K562 (cell line): ENCODE measurements at regions not wholly inside any gene's neighbourhood (a gene's known extent, or its start where the extent isn't known, plus 50 kb on each side); places are given as distances from the start of the nearest gene placed in this dataset.

ENCODE experiments used
- ATAC-seq: fragments of 200-7000 bp; cut with Tn5 transposase; 3 replicates; pipeline ENCODE4 v1.9.1; 2020; ENCODE audit warnings: moderate library complexity
- BruUV-seq: library from RNA; stranded (reverse); fragments of 400-500 nt; replicated peaks from 2 replicates; lab custom pipeline; 2021; lab: Mats Ljungman, UMichigan
- CTCF ChIA-PET: fragments of 300-600 bp; formaldehyde crosslinking; extraction: SDS; loops from one replicate; lab custom pipeline; 2021; ENCODE audit warnings: low intra/inter-chr PET ratio; lab: Yijun Ruan, JAX
- POLR2A ChIA-PET: fragments of 300-600, 350-650 bp; sonication (Branson Sonifier 250); formaldehyde crosslinking; extraction: SDS; loops from one replicate; lab custom pipeline; 2021; ENCODE audit warnings: antibody characterized with exemption, inconsistent platforms; lab: Yijun Ruan, JAX
- DNase-seq, 4 experiments: peaks; one replicate each; pipeline versions ENCODE4 v3.0.0 to v3.0.0-alpha.2; 2011 to 2018; ENCODE audit warnings: low spot score in 3 of 4, mixed read lengths in 3 of 4; ENCODE audit errors: extremely low read depth in 1 of 4
- FAIRE-seq: peaks from 2 replicates; lab custom pipeline; 2011; peaks lifted over from hg19 to GRCh38; lab: Jason Lieb, UNC
- H2AFZ ChIP-seq: 2 replicates; pipeline ENCODE4 v1.6.0; 2011; ENCODE audit warnings: low read depth, low read length, control low read depth, inconsistent platforms
- H3K27ac ChIP-seq: fragments of 200-600 bp; 3 replicates; pipeline ENCODE4 v1.8.0; 2011; ENCODE audit warnings: low read depth, mild to moderate bottlenecking, control low read depth, inconsistent platforms, low read length, moderate library complexity, mixed read lengths; ENCODE audit errors: extremely low read depth
- H3K27me3 ChIP-seq, 2 experiments: fragments of 300-600 bp in 1 of 2; 2 replicates in 1 of 2; 3 replicates in 1 of 2; pipeline versions ENCODE4 v1.6.0 to v1.8.0; 2011; ENCODE audit warnings: inconsistent platforms in 2 of 2, low read length in 2 of 2, mild to moderate bottlenecking in 1 of 2, mixed read lengths in 1 of 2, moderate library complexity in 1 of 2; ENCODE audit not compliant: control insufficient read depth in 2 of 2, insufficient read depth in 2 of 2
- H3K36me3 ChIP-seq: fragments of 300-600 bp; 3 replicates; pipeline ENCODE4 v1.8.0; 2011; ENCODE audit warnings: mild to moderate bottlenecking, low read length, inconsistent platforms; ENCODE audit not compliant: control insufficient read depth, insufficient read depth
- H3K4me1 ChIP-seq, 2 experiments: fragments of 200-600 bp in 1 of 2; replicated peaks in 1 of 2; 2 replicates in 1 of 2; 3 replicates in 1 of 2; pipeline versions ENCODE4 v1.5.1 to v1.8.0; 2011; ENCODE audit warnings: inconsistent platforms in 2 of 2, low read length in 2 of 2, mild to moderate bottlenecking in 1 of 2, mixed read lengths in 1 of 2, moderate library complexity in 1 of 2; ENCODE audit not compliant: control insufficient read depth in 2 of 2, insufficient read depth in 2 of 2
- H3K4me2 ChIP-seq: 2 replicates; pipeline ENCODE4 v1.6.1; 2011; ENCODE audit warnings: low read length, control low read depth, inconsistent platforms, mixed read lengths; ENCODE audit not compliant: insufficient read depth
- H3K4me3 ChIP-seq: fragments of 200-600 bp; sonication (generic), shearing (Covaris generic); 2 replicates; pipeline ENCODE4 v1.5.1; 2016; ENCODE audit warnings: control low read depth, inconsistent platforms
- H3K79me2 ChIP-seq: fragments of 200-600 bp; 3 replicates; pipeline ENCODE4 v1.8.0; 2011; ENCODE audit warnings: low read length, inconsistent platforms; ENCODE audit not compliant: control insufficient read depth, insufficient read depth
- H3K9ac ChIP-seq, 2 experiments: 2 replicates each; pipeline versions ENCODE4 v1.6.0 to v1.6.1; 2011; ENCODE audit warnings: low read depth in 2 of 2, low read length in 2 of 2, control low read depth in 1 of 2, inconsistent platforms in 1 of 2, mild to moderate bottlenecking in 1 of 2, mixed read lengths in 1 of 2; ENCODE audit not compliant: insufficient read depth in 1 of 2
- H3K9me1 ChIP-seq: one replicate; pipeline ENCODE4 v1.6.0; 2011; ENCODE audit warnings: inconsistent platforms, mild to moderate bottlenecking, low read length, moderate library complexity; ENCODE audit not compliant: control insufficient read depth, insufficient read depth
- H3K9me3 ChIP-seq: replicated peaks from 2 replicates; pipeline ENCODE4 v1.5.1; 2011; ENCODE audit warnings: low read depth, low read length, inconsistent platforms; ENCODE audit not compliant: control insufficient read depth, insufficient read depth
- H4K20me1 ChIP-seq: replicated peaks from 2 replicates; pipeline ENCODE4 v1.6.1; 2011; ENCODE audit warnings: low read length, inconsistent platforms, mixed read lengths; ENCODE audit not compliant: control insufficient read depth, insufficient read depth
- FOSL1 ChIP-seq: fragments of 200-800 bp; sonication (Bioruptor generic); conservative IDR thresholded peaks from 2 replicates; pipeline ENCODE4 v1.6.1; 2016; ENCODE audit warnings: missing genetic modification characterization, missing compliant biosample characterization
- FOXM1 ChIP-seq, 2 experiments: fragments of 450-650 bp in 1 of 2; sonication (generic) in 1 of 2; formaldehyde crosslinking in 1 of 2; IDR thresholded peaks; 2 replicates each; pipeline versions ENCODE4 v1.6.1 to v1.9.0; 2017 to 2022; ENCODE audit warnings: low read depth in 2 of 2, mild to moderate bottlenecking in 2 of 2, missing genetic modification reagents in 1 of 2, moderate library complexity in 1 of 2
- KDM5B ChIP-seq: fragments of 200-600 bp; sonication (generic); IDR thresholded peaks from 2 replicates; pipeline ENCODE4 v1.6.1; 2012; ENCODE audit warnings: low read depth, mild to moderate bottlenecking, moderate library complexity, low read length, control low read depth, inconsistent platforms; ENCODE audit not compliant: insufficient replicate concordance
- MYBL2 ChIP-seq, 2 experiments: fragments of 450-650 bp in 1 of 2; sonication (generic) in 1 of 2; formaldehyde crosslinking in 1 of 2; IDR thresholded peaks; 2 replicates each; pipeline versions ENCODE4 v1.6.1 to v1.8.1; 2017 to 2022; ENCODE audit warnings: borderline replicate concordance in 1 of 2, inconsistent platforms in 1 of 2, low read depth in 1 of 2, mild to moderate bottlenecking in 1 of 2, missing genetic modification reagents in 1 of 2, moderate library complexity in 1 of 2
- POLR3A ChIP-seq: IDR thresholded peaks from 2 replicates; pipeline ENCODE4 v1.6.1; 2011; ENCODE audit warnings: borderline replicate concordance, mild to moderate bottlenecking, moderate library complexity; ENCODE audit not compliant: insufficient read length, insufficient read depth; ENCODE audit errors: extremely low read depth
- RFX1 ChIP-seq: fragments of 450-650 bp; IDR thresholded peaks from 2 replicates; pipeline ENCODE4 v1.6.1; 2016; ENCODE audit warnings: mild to moderate bottlenecking, moderate library complexity
- YY1 ChIP-seq, 3 experiments: IDR thresholded peaks; 2 replicates each; pipeline ENCODE4 v1.6.1; 2011; ENCODE audit warnings: low read length in 2 of 3, mild to moderate bottlenecking in 2 of 3, moderate library complexity in 2 of 3, borderline replicate concordance in 1 of 3, control low read depth in 1 of 3, low read depth in 1 of 3; ENCODE audit not compliant: insufficient read depth in 3 of 3, insufficient replicate concordance in 2 of 3, control insufficient read depth in 1 of 3, insufficient read length in 1 of 3; ENCODE audit errors: extremely low read depth in 1 of 3
- ZFP1 ChIP-seq: fragments of 450-650 bp; formaldehyde crosslinking; IDR thresholded peaks from 2 replicates; pipeline ENCODE4 v1.4.0; 2020; ENCODE audit warnings: mild to moderate bottlenecking, mixed read lengths
- ZNF668 ChIP-seq: fragments of 250-450 bp; sonication (Bioruptor Pico); IDR thresholded peaks from 2 replicates; pipeline ENCODE4 v1.8.0; 2022; ENCODE audit warnings: mild to moderate bottlenecking, inconsistent platforms
- WGBS: fragments of 100-300 bp; shearing (Covaris generic); methylation state at CpG from one replicate; pipeline ENCODE4 v1.1.6; 2016; ENCODE audit warnings: low coverage, mixed read lengths; ENCODE audit not compliant: insufficient coverage; ENCODE audit errors: missing lambda C conversion rate; 5-methylcytosine and 5-hydroxymethylcytosine counted together
- in situ Hi-C: fragments of 300-500 bp; cut with MboI; formaldehyde crosslinking; loops from 4 replicates; pipeline ENCODE4 v1.15.0; 2018; ENCODE audit warnings: inconsistent platforms, mixed read lengths
- intact Hi-C: fragments of 100-400 bp; cut with micrococcal nuclease; formaldehyde crosslinking; loops from 2 replicates; pipeline ENCODE4 v1.14.2; 2022
- TF ChIP-seq, protein P1 (sequence below), 2 experiments: IDR thresholded peaks in 1 of 2; conservative IDR thresholded peaks in 1 of 2; 2 replicates each; pipeline ENCODE4 v1.6.1; 2016; ENCODE audit warnings: low read depth in 2 of 2, mild to moderate bottlenecking in 1 of 2, missing compliant biosample characterization in 1 of 2, missing genetic modification characterization in 1 of 2, moderate library complexity in 1 of 2
- TF ChIP-seq, protein P2 (sequence below): fragments of 250-450 bp; sonication (Bioruptor Pico); IDR thresholded peaks from 2 replicates; pipeline ENCODE4 v1.8.0; 2022; ENCODE audit warnings: inconsistent platforms, mild to moderate bottlenecking, moderate library complexity, borderline replicate concordance

DNA sequence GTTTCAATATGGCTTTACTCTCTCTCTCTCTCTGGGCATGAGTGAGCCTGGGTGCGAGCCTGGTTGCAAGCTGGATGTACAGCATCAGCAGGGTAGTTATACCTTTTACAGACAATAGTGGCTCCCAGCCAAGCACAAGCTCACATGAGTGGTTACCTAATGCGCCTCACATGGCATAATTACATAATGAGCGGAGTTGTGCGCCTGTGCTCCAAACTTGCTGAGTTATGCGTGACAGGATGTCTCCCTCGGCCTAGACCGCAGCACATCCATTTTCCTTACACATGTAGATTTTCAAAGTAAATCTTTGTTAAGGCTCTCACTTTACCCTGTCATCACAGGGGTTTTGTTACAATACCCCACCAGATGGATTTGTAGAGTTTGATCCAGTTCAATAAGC lies 233.5 kb upstream of the WWC1 start:
- no peaks in the 10 kb centered on the region for H3K9me1 ChIP-seq
- CTCF ChIA-PET: no interaction called here
- H3K79me2 ChIP-seq: no peaks in the 10 kb centered on the region
- H3K4me1 ChIP-seq: no peaks in the 10 kb centered on the region
- DNase-seq (no peak), FAIRE-seq (no peak), ATAC-seq (no peak)
- 1% methylated on average over 7 of the region's 7 CpGs for WGBS
- no peak overlapping the region for H3K27ac ChIP-seq
- POLR2A ChIA-PET: no interaction called here
- intact Hi-C loops (no loop called here), in situ Hi-C loops (no loop called here)
- TF ChIP-seq, protein P1, sequence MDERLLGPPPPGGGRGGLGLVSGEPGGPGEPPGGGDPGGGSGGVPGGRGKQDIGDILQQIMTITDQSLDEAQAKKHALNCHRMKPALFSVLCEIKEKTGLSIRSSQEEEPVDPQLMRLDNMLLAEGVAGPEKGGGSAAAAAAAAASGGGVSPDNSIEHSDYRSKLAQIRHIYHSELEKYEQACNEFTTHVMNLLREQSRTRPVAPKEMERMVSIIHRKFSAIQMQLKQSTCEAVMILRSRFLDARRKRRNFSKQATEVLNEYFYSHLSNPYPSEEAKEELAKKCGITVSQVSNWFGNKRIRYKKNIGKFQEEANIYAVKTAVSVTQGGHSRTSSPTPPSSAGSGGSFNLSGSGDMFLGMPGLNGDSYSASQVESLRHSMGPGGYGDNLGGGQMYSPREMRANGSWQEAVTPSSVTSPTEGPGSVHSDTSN (CRISPR knock-in tag; IDR thresholded peaks at IDR 0.05; ENCODE audit: low read depth): no peak
- TF ChIP-seq, protein P1 (tag; conservative IDR thresholded peaks at IDR 0.05; ENCODE audit: low read depth): no peak
- TF ChIP-seq POLR3A (no peak), MYBL2 (IDR thresholded peaks at IDR 0.05; ENCODE audit: low read depth) (no peak), MYBL2 (CRISPR knock-in tag; IDR thresholded peaks at IDR 0.05; ENCODE audit: borderline replicate concordance) (no peak), ZNF668 (CRISPR knock-in tag) (no peak), RFX1 (no peak), KDM5B (no peak), YY1 (IDR thresholded peaks at IDR 0.05; ENCODE audit: borderline replicate concordance in 1 of 3, control insufficient read depth in 1 of 3, extremely low read depth in 1 of 3, insufficient read depth in 3 of 3, insufficient read length in 1 of 3, insufficient replicate concordance in 2 of 3, low read depth in 1 of 3, low read length in 2 of 3) (no peak), FOSL1 (no peak), ZFP1 (CRISPR knock-in tag) (no peak), FOXM1 (IDR thresholded peaks at IDR 0.05; ENCODE audit: low read depth) (no peak), FOXM1 (CRISPR knock-in tag; IDR thresholded peaks at IDR 0.05; ENCODE audit: low read depth) (no peak)
- TF ChIP-seq, protein P2, sequence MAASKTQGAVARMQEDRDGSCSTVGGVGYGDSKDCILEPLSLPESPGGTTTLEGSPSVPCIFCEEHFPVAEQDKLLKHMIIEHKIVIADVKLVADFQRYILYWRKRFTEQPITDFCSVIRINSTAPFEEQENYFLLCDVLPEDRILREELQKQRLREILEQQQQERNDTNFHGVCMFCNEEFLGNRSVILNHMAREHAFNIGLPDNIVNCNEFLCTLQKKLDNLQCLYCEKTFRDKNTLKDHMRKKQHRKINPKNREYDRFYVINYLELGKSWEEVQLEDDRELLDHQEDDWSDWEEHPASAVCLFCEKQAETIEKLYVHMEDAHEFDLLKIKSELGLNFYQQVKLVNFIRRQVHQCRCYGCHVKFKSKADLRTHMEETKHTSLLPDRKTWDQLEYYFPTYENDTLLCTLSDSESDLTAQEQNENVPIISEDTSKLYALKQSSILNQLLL (CRISPR knock-in tag): no peak
- H3K27me3 ChIP-seq: no peaks in the 10 kb centered on the region
- no peak overlapping the region for H3K4me3 ChIP-seq
- H3K9ac ChIP-seq: no peak overlapping the region
- H2AFZ ChIP-seq: no peak overlapping the region
- no peak overlapping the region for H3K4me2 ChIP-seq
- H3K36me3 ChIP-seq: no peaks in the 10 kb centered on the region
- no peaks in the 10 kb centered on the region for H4K20me1 ChIP-seq
- BruUV-seq: no TSS peak
- H3K9me3 ChIP-seq: no peaks in the 10 kb centered on the region
